ENCODE measurements at regions not wholly inside any gene's neighbourhood (a gene's known extent, or its start where the extent isn't known, plus 50 kb on each side); places are given as distances from the start of the nearest gene placed in this dataset.
A peak's percentile ranks its signal among the peaks of the same experiment; 100 is the strongest.

GRCh38 chr3:35224565-35225295, 414.6 kb upstream of the ARPP21 start:
- H3K79me1 ChIP-seq (ENCODE audit: low read length), result no peaks in the 10 kb centered on the region
- no peak overlapping the region for H2AFZ ChIP-seq (ENCODE audit: insufficient read depth, low read length, poor library complexity)
- H2BK12ac ChIP-seq (ENCODE audit: low read length), result no peak overlapping the region
- H3K4me1 ChIP-seq (ENCODE audit: control insufficient read depth in 1 of 2, insufficient read depth in 2 of 2, low read length in 2 of 2), result no peaks in the 10 kb centered on the region
- peak in 1 of 2 donors; percentile 15 for DNase-seq
- 100% methylated on average over 1 of the region's 3 CpGs for WGBS (ENCODE audit: extremely low coverage, insufficient coverage, insufficient read length)
- no peak overlapping the region for H3K9ac ChIP-seq (ENCODE audit: low read length)
- no peak overlapping the region for H2BK120ac ChIP-seq (ENCODE audit: insufficient read depth, low read length, poor library complexity)
- no peak overlapping the region for H3K14ac ChIP-seq (ENCODE audit: low read length)
- no peak overlapping the region for H4K91ac ChIP-seq (ENCODE audit: low read depth, low read length)
- H3K23ac ChIP-seq (ENCODE audit: low read length), result no peak overlapping the region
- no peak overlapping the region for H3K4me3 ChIP-seq (ENCODE audit: low read depth, low read length)
- no peaks in the 10 kb centered on the region for H3K27me3 ChIP-seq (ENCODE audit: insufficient read depth, low read length)
- H3K4ac ChIP-seq (ENCODE audit: low read depth, low read length), result no peak overlapping the region
- H2BK5ac ChIP-seq (ENCODE audit: low read depth, low read length, poor library complexity), result no peak overlapping the region
- H3K36me3 ChIP-seq (ENCODE audit: control insufficient read depth in 1 of 2, insufficient read depth in 2 of 2, low read length in 2 of 2), result no peaks in the 10 kb centered on the region
- H3K27ac ChIP-seq (ENCODE audit: low read depth, low read length), result no peak overlapping the region
- no peaks in the 10 kb centered on the region for H3K9me3 ChIP-seq (ENCODE audit: insufficient read depth, low read depth, low read length)
- H3K18ac ChIP-seq (ENCODE audit: low read length), result no peak overlapping the region
- H4K12ac ChIP-seq (ENCODE audit: low read depth, low read length), result no peak overlapping the region
- no peaks in the 10 kb centered on the region for H3K79me2 ChIP-seq (ENCODE audit: control insufficient read depth, insufficient read depth, low read length, poor library complexity)
- H3K4me2 ChIP-seq (ENCODE audit: low read length), result no peak overlapping the region
- no peak overlapping the region for H4K8ac ChIP-seq (ENCODE audit: low read depth, low read length)
- no peak overlapping the region for H2AK5ac ChIP-seq (ENCODE audit: low read length)

DNA sequence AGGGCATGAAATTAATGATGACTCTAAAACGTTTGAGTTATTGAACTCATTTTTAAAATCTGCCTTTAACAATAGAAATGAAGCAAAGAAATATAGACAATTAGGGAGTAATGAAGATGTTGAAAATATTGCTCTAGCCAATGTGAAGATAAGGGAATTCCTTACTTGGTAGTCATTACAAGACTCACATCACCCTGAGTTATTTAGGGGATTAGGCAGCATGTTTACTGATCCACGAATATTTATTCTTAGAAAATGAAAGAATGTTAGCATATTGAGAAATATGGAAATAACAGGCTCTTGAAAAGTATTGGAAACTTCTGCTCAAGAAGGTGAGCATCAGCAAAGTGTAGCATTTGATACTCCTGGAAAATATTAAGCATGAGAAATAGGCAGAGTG, 398.1 kb upstream of the ARPP21 start:
- Histone ChIP-seq H3K9me3 (ENCODE audit: insufficient read depth, low read depth, low read length) (no peaks in the 10 kb centered on the region), H3K4me2 (ENCODE audit: low read length) (no peak overlapping the region), H2BK5ac (ENCODE audit: low read depth, low read length, poor library complexity) (no peak overlapping the region), H3K36me3 (ENCODE audit: control insufficient read depth in 1 of 2, insufficient read depth in 2 of 2, low read length in 2 of 2) (no peaks in the 10 kb centered on the region), H3K27ac (ENCODE audit: low read depth, low read length) (no peak overlapping the region), H3K79me2 (ENCODE audit: control insufficient read depth, insufficient read depth, low read length, poor library complexity) (no peaks in the 10 kb centered on the region), H2AFZ (ENCODE audit: insufficient read depth, low read length, poor library complexity) (no peak overlapping the region), H4K8ac (ENCODE audit: low read depth, low read length) (no peak overlapping the region), H4K91ac (ENCODE audit: low read depth, low read length) (no peak overlapping the region), H2AK5ac (ENCODE audit: low read length) (no peak overlapping the region), H3K4ac (ENCODE audit: low read depth, low read length) (no peak overlapping the region), H3K14ac (ENCODE audit: low read length) (no peak overlapping the region), H3K27me3 (ENCODE audit: insufficient read depth, low read length) (no peaks in the 10 kb centered on the region), H3K79me1 (ENCODE audit: low read length) (no peaks in the 10 kb centered on the region), H3K23ac (ENCODE audit: low read length) (no peak overlapping the region), H2BK12ac (ENCODE audit: low read length) (no peak overlapping the region), H3K18ac (ENCODE audit: low read length) (no peak overlapping the region), H3K9ac (ENCODE audit: low read length) (no peak overlapping the region), H2BK120ac (ENCODE audit: insufficient read depth, low read length, poor library complexity) (no peak overlapping the region), H3K4me1 (ENCODE audit: control insufficient read depth in 1 of 2, insufficient read depth in 2 of 2, low read length in 2 of 2) (no peaks in the 10 kb centered on the region), H4K12ac (ENCODE audit: low read depth, low read length) (no peak overlapping the region), H3K4me3 (ENCODE audit: low read depth, low read length) (no peak overlapping the region)
- whole genome bisulfite sequencing (ENCODE audit: extremely low coverage, insufficient coverage, insufficient read length), result no CpG with 5 or more reads among the region's 2 CpGs
- DNase-seq, result peak in 1 of 2 donors; percentile 9

DNA sequence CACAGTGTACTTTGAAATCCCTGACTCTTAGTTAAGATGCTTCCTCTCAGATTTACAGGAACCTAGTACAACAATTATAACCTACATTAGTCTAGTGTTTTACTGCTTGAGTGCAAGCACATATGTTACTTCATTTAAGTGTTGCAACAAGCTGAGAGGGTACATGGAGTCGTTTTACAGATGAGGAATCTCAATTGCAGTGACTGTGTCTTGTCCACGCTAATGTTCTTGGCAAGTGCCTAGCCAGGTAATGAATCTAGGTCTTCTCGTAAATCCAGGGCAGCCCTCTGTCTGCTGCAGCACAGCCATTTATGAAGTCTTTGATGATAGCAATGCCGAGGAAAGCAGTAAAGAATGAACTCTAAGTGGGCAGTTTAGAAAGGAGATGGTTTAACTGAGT, 384.4 kb upstream of the ARPP21 start:
- no peak overlapping the region for H3K27ac ChIP-seq (ENCODE audit: low read depth, low read length)
- no peaks in the 10 kb centered on the region for H3K36me3 ChIP-seq (ENCODE audit: control insufficient read depth in 1 of 2, insufficient read depth in 2 of 2, low read length in 2 of 2)

GRCh38 chr3:35257641-35258040, 381.7 kb upstream of the ARPP21 start:
- H3K4ac ChIP-seq (ENCODE audit: low read depth, low read length), result no peak overlapping the region
- H3K14ac ChIP-seq (ENCODE audit: low read length), result no peak overlapping the region
- no peak overlapping the region for H4K8ac ChIP-seq (ENCODE audit: low read depth, low read length)
- H3K9ac ChIP-seq (ENCODE audit: low read length), result no peak overlapping the region
- H3K9me3 ChIP-seq (ENCODE audit: insufficient read depth, low read depth, low read length), result no peaks in the 10 kb centered on the region
- no peak overlapping the region for H4K12ac ChIP-seq (ENCODE audit: low read depth, low read length)
- no peaks in the 10 kb centered on the region for H3K27me3 ChIP-seq (ENCODE audit: insufficient read depth, low read length)
- H3K4me3 ChIP-seq (ENCODE audit: low read depth, low read length), result no peak overlapping the region
- H3K4me1 ChIP-seq (ENCODE audit: control insufficient read depth in 1 of 2, insufficient read depth in 2 of 2, low read length in 2 of 2), result no peaks in the 10 kb centered on the region
- H4K91ac ChIP-seq (ENCODE audit: low read depth, low read length), result no peak overlapping the region
- no peak overlapping the region for H3K27ac ChIP-seq (ENCODE audit: low read depth, low read length)
- H3K18ac ChIP-seq (ENCODE audit: low read length), result no peak overlapping the region
- no peak overlapping the region for H2AK5ac ChIP-seq (ENCODE audit: low read length)
- no peak overlapping the region for H3K23ac ChIP-seq (ENCODE audit: low read length)
- H2BK120ac ChIP-seq (ENCODE audit: insufficient read depth, low read length, poor library complexity), result no peak overlapping the region
- H3K79me1 ChIP-seq (ENCODE audit: low read length), result no peaks in the 10 kb centered on the region
- DNase-seq, result no peak
- H2BK5ac ChIP-seq (ENCODE audit: low read depth, low read length, poor library complexity), result no peak overlapping the region
- no peak overlapping the region for H2BK12ac ChIP-seq (ENCODE audit: low read length)
- H3K36me3 ChIP-seq (ENCODE audit: control insufficient read depth in 1 of 2, insufficient read depth in 2 of 2, low read length in 2 of 2), result no peaks in the 10 kb centered on the region
- H2AFZ ChIP-seq (ENCODE audit: insufficient read depth, low read length, poor library complexity), result no peak overlapping the region
- H3K79me2 ChIP-seq (ENCODE audit: control insufficient read depth, insufficient read depth, low read length, poor library complexity), result no peaks in the 10 kb centered on the region
- H3K4me2 ChIP-seq (ENCODE audit: low read length), result no peak overlapping the region

More for the DNA sequence above, 384.4 kb upstream of the ARPP21 start:
- no peak overlapping the region for H4K12ac ChIP-seq (ENCODE audit: low read depth, low read length)
- no peak overlapping the region for H2BK120ac ChIP-seq (ENCODE audit: insufficient read depth, low read length, poor library complexity)
- no peak overlapping the region for H4K91ac ChIP-seq (ENCODE audit: low read depth, low read length)
- no peak overlapping the region for H2AK5ac ChIP-seq (ENCODE audit: low read length)
- no peak overlapping the region for H2BK5ac ChIP-seq (ENCODE audit: low read depth, low read length, poor library complexity)
- no peak overlapping the region for H3K18ac ChIP-seq (ENCODE audit: low read length)
- H3K23ac ChIP-seq (ENCODE audit: low read length), result no peak overlapping the region
- H3K4me2 ChIP-seq (ENCODE audit: low read length), result no peak overlapping the region
- no peaks in the 10 kb centered on the region for H3K4me1 ChIP-seq (ENCODE audit: control insufficient read depth in 1 of 2, insufficient read depth in 2 of 2, low read length in 2 of 2)
- WGBS (ENCODE audit: extremely low coverage, insufficient coverage, insufficient read length), result no CpG with 5 or more reads among the region's 4 CpGs
- H3K9ac ChIP-seq (ENCODE audit: low read length), result no peak overlapping the region
- H3K79me1 ChIP-seq (ENCODE audit: low read length), result no peaks in the 10 kb centered on the region
- H4K8ac ChIP-seq (ENCODE audit: low read depth, low read length), result no peak overlapping the region
- no peak overlapping the region for H3K4ac ChIP-seq (ENCODE audit: low read depth, low read length)
- H3K14ac ChIP-seq (ENCODE audit: low read length), result no peak overlapping the region
- no peak for DNase-seq
- no peaks in the 10 kb centered on the region for H3K27me3 ChIP-seq (ENCODE audit: insufficient read depth, low read length)
- no peaks in the 10 kb centered on the region for H3K9me3 ChIP-seq (ENCODE audit: insufficient read depth, low read depth, low read length)
- no peak overlapping the region for H2BK12ac ChIP-seq (ENCODE audit: low read length)
- H2AFZ ChIP-seq (ENCODE audit: insufficient read depth, low read length, poor library complexity), result no peak overlapping the region
- H3K4me3 ChIP-seq (ENCODE audit: low read depth, low read length), result no peak overlapping the region
- H3K79me2 ChIP-seq (ENCODE audit: control insufficient read depth, insufficient read depth, low read length, poor library complexity), result no peaks in the 10 kb centered on the region

Measured in trophoblast cell (in vitro differentiated cells and primary cell).